H9 (cell line): ENCODE measurements at regions not wholly inside any gene's neighbourhood (a gene's known extent, or its start where the extent isn't known, plus 50 kb on each side); places are given as distances from the start of the nearest gene placed in this dataset.

Experiments used
- DNase-seq: peaks from one replicate; pipeline ENCODE4 v3.0.0-alpha.2; 2017
- H2AFZ ChIP-seq: one replicate; pipeline ENCODE4 v1.6.1; 2013; ENCODE audit warnings: mild to moderate bottlenecking, low read length, control low read depth, moderate library complexity
- H2AK5ac ChIP-seq: 2 replicates; pipeline ENCODE4 v1.6.1; 2013; ENCODE audit warnings: low read length, control low read depth, mixed read lengths; ENCODE audit not compliant: insufficient read length
- H2BK120ac ChIP-seq: one replicate; pipeline ENCODE4 v1.6.1; 2013; ENCODE audit warnings: low read depth, mild to moderate bottlenecking, low read length, control low read depth, inconsistent platforms; ENCODE audit not compliant: poor library complexity, severe bottlenecking
- H2BK12ac ChIP-seq: 2 replicates; pipeline ENCODE4 v1.6.1; 2013; ENCODE audit warnings: low read length, control low read depth, mixed read lengths, low read depth; ENCODE audit not compliant: insufficient read length
- H2BK15ac ChIP-seq: 2 replicates; pipeline ENCODE4 v1.6.1; 2013; ENCODE audit warnings: low read depth, low read length, control low read depth
- H2BK20ac ChIP-seq: one replicate; pipeline ENCODE4 v1.6.1; 2013; ENCODE audit warnings: low read depth, mild to moderate bottlenecking, low read length, control low read depth, inconsistent platforms; ENCODE audit not compliant: poor library complexity, severe bottlenecking
- H2BK5ac ChIP-seq: 2 replicates; pipeline ENCODE4 v1.6.1; 2013; ENCODE audit warnings: low read length, control low read depth, mixed read lengths; ENCODE audit not compliant: insufficient read length
- H3K14ac ChIP-seq: 2 replicates; pipeline ENCODE4 v1.6.1; 2013; ENCODE audit warnings: low read length, control low read depth; ENCODE audit not compliant: insufficient read depth
- H3K18ac ChIP-seq: 2 replicates; pipeline ENCODE4 v1.6.1; 2013; ENCODE audit warnings: low read depth, mild to moderate bottlenecking, mixed read lengths, low read length, control low read depth; ENCODE audit not compliant: insufficient read length
- H3K23ac ChIP-seq: 2 replicates; pipeline ENCODE4 v1.6.1; 2013; ENCODE audit warnings: low read length, control low read depth, mixed read lengths, low read depth; ENCODE audit not compliant: insufficient read length
- H3K23me2 ChIP-seq: 2 replicates; pipeline ENCODE4 v1.6.1; 2013; ENCODE audit warnings: low read depth, mild to moderate bottlenecking, mixed read lengths, low read length, control low read depth; ENCODE audit not compliant: insufficient read length, poor library complexity, severe bottlenecking
- H3K27ac ChIP-seq: 2 replicates; pipeline ENCODE4 v1.5.1; 2013; ENCODE audit warnings: low read length, control low read depth, mixed read lengths, low read depth; ENCODE audit not compliant: insufficient read length
- H3K27me3 ChIP-seq: 2 replicates; pipeline ENCODE4 v1.6.1; 2013; ENCODE audit warnings: low read length, control low read depth, inconsistent platforms; ENCODE audit not compliant: insufficient read depth
- H3K4ac ChIP-seq: 2 replicates; pipeline ENCODE4 v1.6.1; 2013; ENCODE audit warnings: low read depth, mild to moderate bottlenecking, control low read depth, inconsistent platforms, low read length, moderate library complexity
- H3K4me1 ChIP-seq: 2 replicates; pipeline ENCODE4 v1.6.1; 2013; ENCODE audit warnings: low read length, control low read depth, inconsistent platforms; ENCODE audit not compliant: insufficient read depth
- H3K4me2 ChIP-seq: 2 replicates; pipeline ENCODE4 v1.6.1; 2013; ENCODE audit warnings: low read length, control low read depth, mixed read lengths; ENCODE audit not compliant: insufficient read length, insufficient read depth
- H3K56ac ChIP-seq: 2 replicates; pipeline ENCODE4 v1.6.1; 2013; ENCODE audit warnings: low read depth, mild to moderate bottlenecking, mixed read lengths, low read length, control low read depth; ENCODE audit not compliant: insufficient read length
- H3K79me1 ChIP-seq: 2 replicates; pipeline ENCODE4 v1.6.1; 2013; ENCODE audit warnings: low read depth, mild to moderate bottlenecking, moderate library complexity, low read length, control low read depth, inconsistent platforms; ENCODE audit not compliant: insufficient read depth, poor library complexity, severe bottlenecking
- H3K79me2 ChIP-seq: 2 replicates; pipeline ENCODE4 v1.6.1; 2013; ENCODE audit warnings: low read length, control low read depth, inconsistent platforms; ENCODE audit not compliant: insufficient read depth
- H3K9ac ChIP-seq: 2 replicates; pipeline ENCODE4 v1.6.1; 2013; ENCODE audit warnings: low read length, control low read depth, mixed read lengths; ENCODE audit not compliant: insufficient read length; ENCODE audit errors: extremely low read depth
- H3K9me3 ChIP-seq: one replicate; pipeline ENCODE4 v1.6.1; 2013; ENCODE audit warnings: low read depth, low read length, inconsistent platforms; ENCODE audit not compliant: control insufficient read depth
- H3T11ph ChIP-seq: one replicate; pipeline ENCODE4 v1.6.1; 2013; ENCODE audit warnings: mild to moderate bottlenecking, low read length, control low read depth, inconsistent platforms
- H4K20me1 ChIP-seq: one replicate; pipeline ENCODE4 v1.6.1; 2013; ENCODE audit not compliant: control insufficient read depth, insufficient read length, insufficient read depth
- H4K5ac ChIP-seq: 2 replicates; pipeline ENCODE4 v1.6.1; 2013; ENCODE audit warnings: low read depth, mild to moderate bottlenecking, mixed read lengths, low read length, control low read depth; ENCODE audit not compliant: insufficient read length
- H4K8ac ChIP-seq: replicated peaks from 2 replicates; pipeline ENCODE4 v1.6.1; 2013; ENCODE audit warnings: low read length, control low read depth, mixed read lengths, low read depth; ENCODE audit not compliant: insufficient read length
- H4K91ac ChIP-seq: 2 replicates; pipeline ENCODE4 v1.6.1; 2013; ENCODE audit warnings: low read depth, mild to moderate bottlenecking, moderate library complexity, mixed read lengths, low read length, control low read depth; ENCODE audit not compliant: insufficient read length
- H3K27ac Mint-ChIP-seq, 3 experiments: 2 replicates in 2 of 3; 3 replicates in 1 of 3; pipeline ENCODE4 v1.8.0; 2020 to 2021; ENCODE audit warnings: mixed read lengths in 3 of 3, mild to moderate bottlenecking in 1 of 3, moderate library complexity in 1 of 3
- H3K27me3 Mint-ChIP-seq: 2 replicates; pipeline ENCODE4 v1.8.0; 2021; ENCODE audit warnings: low read depth, mild to moderate bottlenecking, moderate library complexity, mixed read lengths
- H3K36me3 Mint-ChIP-seq, 3 experiments: 2 replicates in 2 of 3; 3 replicates in 1 of 3; pipeline ENCODE4 v1.8.0; 2020 to 2021; ENCODE audit warnings: low read depth in 3 of 3, mixed read lengths in 3 of 3; ENCODE audit not compliant: insufficient read depth in 1 of 3
- H3K4me1 Mint-ChIP-seq, 2 experiments: 2 replicates each; pipeline ENCODE4 v1.8.0; 2020; ENCODE audit warnings: mixed read lengths in 2 of 2
- H3K4me3 Mint-ChIP-seq, 2 experiments: 2 replicates in 1 of 2; 3 replicates in 1 of 2; pipeline ENCODE4 v1.8.0; 2020 to 2021; ENCODE audit warnings: mild to moderate bottlenecking in 2 of 2, mixed read lengths in 2 of 2, moderate library complexity in 1 of 2
- H3K9me3 Mint-ChIP-seq, 2 experiments: 2 replicates in 1 of 2; 3 replicates in 1 of 2; pipeline ENCODE4 v1.8.0; 2020; ENCODE audit warnings: mild to moderate bottlenecking in 2 of 2, mixed read lengths in 2 of 2, moderate library complexity in 1 of 2
- CTCF ChIP-seq: fragments of 200-600 bp; sonication (generic); conservative IDR thresholded peaks from 3 replicates; pipeline ENCODE4 v1.8.0; 2021; ENCODE audit warnings: antibody characterized with exemption, mild to moderate bottlenecking
- WGBS: extraction: QIAGEN DNeasy Blood & Tissue Kit; methylation state at CpG from one replicate; pipeline ENCODE4 v1.1.7; 2013; ENCODE audit warnings: missing lambda C conversion rate, low lambda C conversion rate, mixed read lengths; ENCODE audit not compliant: insufficient read length; ENCODE audit errors: extremely low coverage; 5-methylcytosine and 5-hydroxymethylcytosine counted together

DNA sequence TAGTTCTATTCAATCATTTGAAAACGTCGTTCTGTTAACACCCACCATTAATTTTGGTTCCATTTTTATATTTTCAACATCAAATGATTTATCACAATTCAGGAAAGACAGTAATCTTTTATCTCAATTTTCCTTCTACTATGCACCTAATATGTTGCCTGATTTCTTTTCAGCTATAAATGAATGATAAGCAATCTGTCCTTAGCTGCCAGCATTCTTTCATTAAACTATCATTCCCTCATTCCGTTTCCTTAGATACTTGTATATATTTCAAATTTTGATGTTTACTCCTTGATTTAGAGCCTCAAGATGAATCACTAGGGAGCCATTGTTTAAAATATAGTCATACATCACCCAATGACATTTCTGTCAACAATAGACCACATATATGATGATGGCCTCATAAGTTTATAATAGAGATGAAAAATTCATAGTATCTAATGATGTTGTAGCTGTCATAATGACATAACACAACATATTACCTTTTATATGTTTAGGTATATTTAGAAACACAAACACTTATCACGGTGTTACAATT, 661.7 kb downstream of the IPMK start:
- Histone ChIP-seq H3K79me2 (no peaks in the 10 kb centered on the region), H3K27ac (no peak overlapping the region), H2AK5ac (no peak overlapping the region), H3K4me1 (no peaks in the 10 kb centered on the region), H3K18ac (no peak overlapping the region), H3K27me3 (no peaks in the 10 kb centered on the region), H3K9ac (no peak overlapping the region), H2AFZ (no peak overlapping the region), H2BK20ac (no peak overlapping the region), H3K56ac (no peak overlapping the region), H3K4me2 (no peak overlapping the region), H3K9me3 (no peaks in the 10 kb centered on the region), H4K20me1 (no peaks in the 10 kb centered on the region), H4K8ac (no peak overlapping the region), H4K5ac (no peak overlapping the region), H3K14ac (no peak overlapping the region), H2BK12ac (no peak overlapping the region), H3T11ph (no peak overlapping the region), H3K23me2 (no peaks in the 10 kb centered on the region), H2BK120ac (no peak overlapping the region), H3K79me1 (no peaks in the 10 kb centered on the region), H2BK5ac (no peak overlapping the region), H3K4ac (no peak overlapping the region), H2BK15ac (no peak overlapping the region), H4K91ac (no peak overlapping the region), H3K23ac (no peak overlapping the region)
- TF ChIP-seq CTCF, result no peak
- Mint-ChIP-seq H3K4me3 (no peak overlapping the region), H3K27me3 (no peaks in the 10 kb centered on the region), H3K36me3 (no peaks in the 10 kb centered on the region; a peak in 1 of 7 replicates), H3K4me1 (peaks cover 3% of the 10 kb centered on the region in 2 experiments; a peak in 1 of 4 replicates), H3K27ac (no peak overlapping the region), H3K9me3 (no peaks in the 10 kb centered on the region)
- DNase-seq, result no peak
- WGBS, result no CpG with 5 or more reads among the region's 4 CpGs
